Endothelial cell of umbilical vein (primary cell): ENCODE measurements at regions not wholly inside any gene's neighbourhood (a gene's known extent, or its start where the extent isn't known, plus 50 kb on each side); places are given as distances from the start of the nearest gene placed in this dataset.

Experiments used
- CTCF ChIP-seq, 2 donors: IDR thresholded peaks; 1 replicate in 1 of 2; 2 replicates in 1 of 2; pipeline ENCODE4 v1.5.1; 2011; ENCODE audit warnings: low read length in 2 of 2, mild to moderate bottlenecking in 2 of 2, moderate library complexity in 2 of 2, control low read depth in 1 of 2, inconsistent platforms in 1 of 2, low read depth in 1 of 2; ENCODE audit not compliant: insufficient read depth in 1 of 2; ENCODE audit errors: extremely low read depth in 1 of 2
- EZH2 ChIP-seq: IDR thresholded peaks from 2 replicates; pipeline ENCODE4 v1.6.1; 2012; ENCODE audit warnings: borderline replicate concordance, low read depth, mild to moderate bottlenecking, moderate library complexity, low read length, inconsistent platforms; ENCODE audit not compliant: severe bottlenecking
- POLR2A ChIP-seq: IDR thresholded peaks from 2 replicates; pipeline ENCODE4 v1.6.1; 2012; ENCODE audit warnings: low read depth, mild to moderate bottlenecking, control low read depth, low read length

- no peak for TF ChIP-seq CTCF (IDR thresholded peaks at IDR 0.05; ENCODE audit: extremely low read depth in 1 of 2, insufficient read depth in 1 of 2, low read depth in 1 of 2, low read length in 2 of 2)
- TF ChIP-seq POLR2A: no peak
- no peak for TF ChIP-seq EZH2
Measured at GRCh38 chr7:69510114-69510513, 88.2 kb upstream of the AUTS2 start.
